ENCODE measurements at regions not wholly inside any gene's neighbourhood (a gene's known extent, or its start where the extent isn't known, plus 50 kb on each side); places are given as distances from the start of the nearest gene placed in this dataset.

GRCh38 chr9:4435197-4435596 lies 55.1 kb upstream of the SLC1A1 start:
- no peak for DNase-seq (ENCODE audit: low read depth in 6 of 9, low spot score in 9 of 9)
- Histone ChIP-seq H3K4me3 (ENCODE audit: low read length in 2 of 2) (no peak overlapping the region), H3K36me3 (ENCODE audit: control insufficient read depth in 2 of 2, insufficient read depth in 2 of 2, low read length in 1 of 2) (no peaks in the 10 kb centered on the region), H3K27me3 (ENCODE audit: control insufficient read depth in 2 of 2, insufficient read depth in 1 of 2, low read length in 1 of 2) (no peaks in the 10 kb centered on the region), H3K9me3 (ENCODE audit: control insufficient read depth in 2 of 2, insufficient read depth in 1 of 2, low read length in 1 of 2) (no peaks in the 10 kb centered on the region), H3K4me1 (ENCODE audit: control insufficient read depth in 2 of 2, insufficient read depth in 2 of 2, low read length in 2 of 2) (no peaks in the 10 kb centered on the region), H3K27ac (ENCODE audit: low read depth in 1 of 2, low read length in 1 of 2) (no peak overlapping the region)
- 92% methylated on average over 4 of the region's 4 CpGs for WGBS

GRCh38 chr9:4433379-4433778 lies 56.9 kb upstream of the SLC1A1 start:
- DNase-seq (ENCODE audit: low read depth in 6 of 9, low spot score in 9 of 9), result no peak
- H3K27me3 ChIP-seq (ENCODE audit: control insufficient read depth in 2 of 2, insufficient read depth in 1 of 2, low read length in 1 of 2), result no peaks in the 10 kb centered on the region
- no peak overlapping the region for H3K4me3 ChIP-seq (ENCODE audit: low read length in 2 of 2)
- H3K27ac ChIP-seq (ENCODE audit: low read depth in 1 of 2, low read length in 1 of 2), result no peak overlapping the region
- 62% methylated on average over 4 of the region's 4 CpGs for WGBS
- H3K9me3 ChIP-seq (ENCODE audit: control insufficient read depth in 2 of 2, insufficient read depth in 1 of 2, low read length in 1 of 2), result no peaks in the 10 kb centered on the region
- no peaks in the 10 kb centered on the region for H3K4me1 ChIP-seq (ENCODE audit: control insufficient read depth in 2 of 2, insufficient read depth in 2 of 2, low read length in 2 of 2)
- H3K36me3 ChIP-seq (ENCODE audit: control insufficient read depth in 2 of 2, insufficient read depth in 2 of 2, low read length in 1 of 2), result no peaks in the 10 kb centered on the region

- Histone ChIP-seq H3K27ac (ENCODE audit: low read depth in 1 of 2, low read length in 1 of 2) (no peak overlapping the region), H3K9me3 (ENCODE audit: control insufficient read depth in 2 of 2, insufficient read depth in 1 of 2, low read length in 1 of 2) (no peaks in the 10 kb centered on the region)
- WGBS, result 95% methylated on average over 3 of the region's 3 CpGs
Observed at GRCh38 chr9:4430432-4431261, 59.6 kb upstream of the SLC1A1 start.

GRCh38 chr9:4425319-4426045 lies 64.8 kb upstream of the SLC1A1 start:
- no peak overlapping the region for H3K4me3 ChIP-seq (ENCODE audit: low read length in 2 of 2)
- H3K36me3 ChIP-seq (ENCODE audit: control insufficient read depth in 2 of 2, insufficient read depth in 2 of 2, low read length in 1 of 2), result no peaks in the 10 kb centered on the region
- WGBS, result 94% methylated on average over 4 of the region's 4 CpGs
- no peaks in the 10 kb centered on the region for H3K9me3 ChIP-seq (ENCODE audit: control insufficient read depth in 2 of 2, insufficient read depth in 1 of 2, low read length in 1 of 2)
- peaks cover 0 to 2% of the 10 kb centered on the region in 2 donors for H3K27me3 ChIP-seq (ENCODE audit: control insufficient read depth in 2 of 2, insufficient read depth in 1 of 2, low read length in 1 of 2)
- DNase-seq (ENCODE audit: low read depth in 6 of 9, low spot score in 9 of 9), result no peak
- H3K27ac ChIP-seq (ENCODE audit: low read depth in 1 of 2, low read length in 1 of 2), result no peak overlapping the region
- H3K4me1 ChIP-seq (ENCODE audit: control insufficient read depth in 2 of 2, insufficient read depth in 2 of 2, low read length in 2 of 2), result peaks cover 0 to 5% of the 10 kb centered on the region in 2 donors

More at GRCh38 chr9:4430432-4431261, 59.6 kb upstream of the SLC1A1 start:
- no peak overlapping the region for H3K4me3 ChIP-seq (ENCODE audit: low read length in 2 of 2)
- no peaks in the 10 kb centered on the region for H3K27me3 ChIP-seq (ENCODE audit: control insufficient read depth in 2 of 2, insufficient read depth in 1 of 2, low read length in 1 of 2)
- H3K36me3 ChIP-seq (ENCODE audit: control insufficient read depth in 2 of 2, insufficient read depth in 2 of 2, low read length in 1 of 2), result no peaks in the 10 kb centered on the region
- no peaks in the 10 kb centered on the region for H3K4me1 ChIP-seq (ENCODE audit: control insufficient read depth in 2 of 2, insufficient read depth in 2 of 2, low read length in 2 of 2)
- no peak for DNase-seq (ENCODE audit: low read depth in 6 of 9, low spot score in 9 of 9)

- H3K4me1 ChIP-seq (ENCODE audit: control insufficient read depth in 2 of 2, insufficient read depth in 2 of 2, low read length in 2 of 2), result peaks cover 0 to 5% of the 10 kb centered on the region in 2 donors
- WGBS, result 69% methylated on average over 4 of the region's 4 CpGs
- no peak overlapping the region for H3K4me3 ChIP-seq (ENCODE audit: low read length in 2 of 2)
- H3K27ac ChIP-seq (ENCODE audit: low read depth in 1 of 2, low read length in 1 of 2), result no peak overlapping the region
- H3K27me3 ChIP-seq (ENCODE audit: control insufficient read depth in 2 of 2, insufficient read depth in 1 of 2, low read length in 1 of 2), result peaks cover 0 to 2% of the 10 kb centered on the region in 2 donors
- no peaks in the 10 kb centered on the region for H3K9me3 ChIP-seq (ENCODE audit: control insufficient read depth in 2 of 2, insufficient read depth in 1 of 2, low read length in 1 of 2)
- no peaks in the 10 kb centered on the region for H3K36me3 ChIP-seq (ENCODE audit: control insufficient read depth in 2 of 2, insufficient read depth in 2 of 2, low read length in 1 of 2)
- DNase-seq (ENCODE audit: low read depth in 6 of 9, low spot score in 9 of 9), result no peak
Observed at GRCh38 chr9:4424891-4425290, 65.4 kb upstream of the SLC1A1 start.

GRCh38 chr9:4424038-4424437 lies 66.2 kb upstream of the SLC1A1 start:
- Histone ChIP-seq H3K4me3 (ENCODE audit: low read length in 2 of 2) (no peak overlapping the region), H3K36me3 (ENCODE audit: control insufficient read depth in 2 of 2, insufficient read depth in 2 of 2, low read length in 1 of 2) (no peaks in the 10 kb centered on the region), H3K27ac (ENCODE audit: low read depth in 1 of 2, low read length in 1 of 2) (no peak overlapping the region), H3K27me3 (ENCODE audit: control insufficient read depth in 2 of 2, insufficient read depth in 1 of 2, low read length in 1 of 2) (peaks cover 0 to 2% of the 10 kb centered on the region in 2 donors), H3K4me1 (ENCODE audit: control insufficient read depth in 2 of 2, insufficient read depth in 2 of 2, low read length in 2 of 2) (peaks cover 0 to 5% of the 10 kb centered on the region in 2 donors), H3K9me3 (ENCODE audit: control insufficient read depth in 2 of 2, insufficient read depth in 1 of 2, low read length in 1 of 2) (no peaks in the 10 kb centered on the region)
- WGBS, result 94% methylated on average over 1 of the region's 1 CpG
- DNase-seq (ENCODE audit: low read depth in 6 of 9, low spot score in 9 of 9), result no peak

- Histone ChIP-seq H3K9me3 (ENCODE audit: control insufficient read depth in 2 of 2, insufficient read depth in 1 of 2, low read length in 1 of 2) (no peaks in the 10 kb centered on the region), H3K27me3 (ENCODE audit: control insufficient read depth in 2 of 2, insufficient read depth in 1 of 2, low read length in 1 of 2) (peaks cover 0 to 2% of the 10 kb centered on the region in 2 donors), H3K4me3 (ENCODE audit: low read length in 2 of 2) (no peak overlapping the region), H3K27ac (ENCODE audit: low read depth in 1 of 2, low read length in 1 of 2) (no peak overlapping the region), H3K4me1 (ENCODE audit: control insufficient read depth in 2 of 2, insufficient read depth in 2 of 2, low read length in 2 of 2) (peaks cover 0 to 5% of the 10 kb centered on the region in 2 donors), H3K36me3 (ENCODE audit: control insufficient read depth in 2 of 2, insufficient read depth in 2 of 2, low read length in 1 of 2) (no peaks in the 10 kb centered on the region)
- no peak for DNase-seq (ENCODE audit: low read depth in 6 of 9, low spot score in 9 of 9)
- WGBS, result 92% methylated on average over 4 of the region's 4 CpGs
Observed at GRCh38 chr9:4423207-4423610, 67.1 kb upstream of the SLC1A1 start.

- no peak overlapping the region for H3K27ac ChIP-seq (ENCODE audit: low read depth in 1 of 2, low read length in 1 of 2)
- no peaks in the 10 kb centered on the region for H3K9me3 ChIP-seq (ENCODE audit: control insufficient read depth in 2 of 2, insufficient read depth in 1 of 2, low read length in 1 of 2)
- peak in 5 of 9 donors; percentile 3 to 49 (median 9) for DNase-seq (ENCODE audit: low read depth in 6 of 9, low spot score in 9 of 9)
- H3K36me3 ChIP-seq (ENCODE audit: control insufficient read depth in 2 of 2, insufficient read depth in 2 of 2, low read length in 1 of 2), result no peaks in the 10 kb centered on the region
- peaks cover 0 to 2% of the 10 kb centered on the region in 2 donors for H3K27me3 ChIP-seq (ENCODE audit: control insufficient read depth in 2 of 2, insufficient read depth in 1 of 2, low read length in 1 of 2)
- no peak overlapping the region for H3K4me3 ChIP-seq (ENCODE audit: low read length in 2 of 2)
- WGBS, result 14% methylated on average over 2 of the region's 2 CpGs
- peaks cover 0 to 5% of the 10 kb centered on the region in 2 donors for H3K4me1 ChIP-seq (ENCODE audit: control insufficient read depth in 2 of 2, insufficient read depth in 2 of 2, low read length in 2 of 2)
Observed at GRCh38 chr9:4422495-4422894, 67.8 kb upstream of the SLC1A1 start.

GRCh38 chr9:4421847-4422246 lies 68.4 kb upstream of the SLC1A1 start:
- H3K27ac ChIP-seq (ENCODE audit: low read depth in 1 of 2, low read length in 1 of 2), result no peak overlapping the region
- H3K27me3 ChIP-seq (ENCODE audit: control insufficient read depth in 2 of 2, insufficient read depth in 1 of 2, low read length in 1 of 2), result peaks cover 0 to 2% of the 10 kb centered on the region in 2 donors
- DNase-seq (ENCODE audit: low read depth in 6 of 9, low spot score in 9 of 9), result no peak
- no peak overlapping the region for H3K4me3 ChIP-seq (ENCODE audit: low read length in 2 of 2)
- no peaks in the 10 kb centered on the region for H3K36me3 ChIP-seq (ENCODE audit: control insufficient read depth in 2 of 2, insufficient read depth in 2 of 2, low read length in 1 of 2)
- H3K9me3 ChIP-seq (ENCODE audit: control insufficient read depth in 2 of 2, insufficient read depth in 1 of 2, low read length in 1 of 2), result no peaks in the 10 kb centered on the region
- 86% methylated on average over 1 of the region's 1 CpG for WGBS
- peaks cover 0 to 5% of the 10 kb centered on the region in 2 donors for H3K4me1 ChIP-seq (ENCODE audit: control insufficient read depth in 2 of 2, insufficient read depth in 2 of 2, low read length in 2 of 2)
